Neural progenitor cell (in vitro differentiated cells): ENCODE measurements at regions not wholly inside any gene's neighbourhood (a gene's known extent, or its start where the extent isn't known, plus 50 kb on each side); places are given as distances from the start of the nearest gene placed in this dataset.

ENCODE experiments used
- DNase-seq: peaks from one replicate; pipeline ENCODE4 v3.0.0-alpha.2; 2016; ENCODE audit warnings: low spot score
- H2AFZ ChIP-seq: fragments of 200-600 bp; sonication (generic); replicated peaks from 2 replicates; pipeline ENCODE4 v1.6.1; 2016; ENCODE audit warnings: antibody characterized with exemption
- H3F3A ChIP-seq: fragments of 200-600 bp; sonication (generic); 2 replicates; pipeline ENCODE4 v1.6.1; 2016; ENCODE audit warnings: antibody characterized with exemption, low read depth
- H3K27ac ChIP-seq: fragments of 200-600 bp; sonication (generic); 2 replicates; pipeline ENCODE4 v1.5.1; 2016; ENCODE audit warnings: mild to moderate bottlenecking
- H3K27me3 ChIP-seq: fragments of 200-600 bp; sonication (generic); 2 replicates; pipeline ENCODE4 v1.6.1; 2016; ENCODE audit warnings: mild to moderate bottlenecking, moderate library complexity
- H3K36me3 ChIP-seq: fragments of 200-600 bp; sonication (generic); 2 replicates; pipeline ENCODE4 v1.5.1; 2016
- H3K4me1 ChIP-seq: fragments of 200-600 bp; sonication (generic); 2 replicates; pipeline ENCODE4 v1.6.1; 2016; ENCODE audit warnings: mixed run types
- H3K4me2 ChIP-seq: fragments of 200-600 bp; sonication (generic); 2 replicates; pipeline ENCODE4 v1.6.1; 2016
- H3K4me3 ChIP-seq: fragments of 200-600 bp; sonication (generic); 2 replicates; pipeline ENCODE4 v1.5.1; 2016
- H3K79me2 ChIP-seq: fragments of 200-600 bp; sonication (generic); 2 replicates; pipeline ENCODE4 v1.6.1; 2016; ENCODE audit warnings: low read depth
- H3K9ac ChIP-seq: fragments of 200-600 bp; sonication (generic); 2 replicates; pipeline ENCODE4 v1.6.1; 2016
- H3K9me3 ChIP-seq: fragments of 200-600 bp; sonication (generic); 2 replicates; pipeline ENCODE4 v1.5.1; 2016; ENCODE audit warnings: low read depth
- H4K20me1 ChIP-seq: fragments of 200-600 bp; sonication (generic); 2 replicates; pipeline ENCODE4 v1.6.1; 2016; ENCODE audit warnings: low read depth
- H3K27ac Mint-ChIP-seq: 3 replicates; pipeline ENCODE4 v1.8.0; 2021; ENCODE audit warnings: mixed read lengths
- H3K27me3 Mint-ChIP-seq: 2 replicates; pipeline ENCODE4 v1.8.0; 2022; ENCODE audit warnings: low read depth, mild to moderate bottlenecking, inconsistent platforms, moderate library complexity, mixed read lengths; ENCODE audit not compliant: insufficient read depth
- H3K36me3 Mint-ChIP-seq: 3 replicates; pipeline ENCODE4 v1.8.0; 2021; ENCODE audit warnings: mixed read lengths
- H3K4me1 Mint-ChIP-seq: 3 replicates; pipeline ENCODE4 v1.8.0; 2021; ENCODE audit warnings: mixed read lengths
- H3K4me3 Mint-ChIP-seq: 3 replicates; pipeline ENCODE4 v1.8.0; 2021; ENCODE audit warnings: mild to moderate bottlenecking, moderate library complexity, mixed read lengths
- H3K9me3 Mint-ChIP-seq: 3 replicates; pipeline ENCODE4 v1.8.0; 2020; ENCODE audit warnings: mixed read lengths
- CTCF ChIP-seq: fragments of 200-600 bp; sonication (generic); IDR thresholded peaks from 2 replicates; pipeline ENCODE4 v1.5.1; 2017; ENCODE audit warnings: antibody characterized with exemption, mild to moderate bottlenecking
- EZH2 ChIP-seq: fragments of 200-600 bp; sonication (generic); IDR thresholded peaks from 2 replicates; pipeline ENCODE4 v1.6.1; 2017; ENCODE audit warnings: antibody characterized with exemption, mild to moderate bottlenecking, moderate library complexity
- EZH2phosphoT487 ChIP-seq: fragments of 200-600 bp; sonication (generic); IDR thresholded peaks from 2 replicates; pipeline ENCODE4 v1.6.1; 2017; ENCODE audit warnings: antibody characterized with exemption

GRCh38 chr10:61217851-61218565 is 235.2 kb downstream of the TMEM26 start:
- H4K20me1 ChIP-seq = no peaks in the 10 kb centered on the region
- TF ChIP-seq CTCF (no peak), EZH2phosphoT487 (no peak), EZH2 (no peak)
- no peaks in the 10 kb centered on the region for H3K4me1 Mint-ChIP-seq
- H3K9me3 ChIP-seq = no peaks in the 10 kb centered on the region
- H3F3A ChIP-seq = no peaks in the 10 kb centered on the region
- H3K27ac ChIP-seq = no peak overlapping the region
- no peaks in the 10 kb centered on the region for H3K36me3 ChIP-seq
- no peak overlapping the region for H3K4me2 ChIP-seq
- H3K27me3 Mint-ChIP-seq = no peaks in the 10 kb centered on the region
- H3K36me3 Mint-ChIP-seq = no peaks in the 10 kb centered on the region
- no peaks in the 10 kb centered on the region for H3K27me3 ChIP-seq
- H3K9ac ChIP-seq = no peak overlapping the region
- no peak overlapping the region for H3K4me3 Mint-ChIP-seq
- no peak for DNase-seq
- H3K4me1 ChIP-seq = no peaks in the 10 kb centered on the region
- H3K27ac Mint-ChIP-seq = no peak overlapping the region
- no peak overlapping the region for H3K4me3 ChIP-seq
- no peaks in the 10 kb centered on the region for H3K9me3 Mint-ChIP-seq
- no peak overlapping the region for H2AFZ ChIP-seq
- no peaks in the 10 kb centered on the region for H3K79me2 ChIP-seq

DNA sequence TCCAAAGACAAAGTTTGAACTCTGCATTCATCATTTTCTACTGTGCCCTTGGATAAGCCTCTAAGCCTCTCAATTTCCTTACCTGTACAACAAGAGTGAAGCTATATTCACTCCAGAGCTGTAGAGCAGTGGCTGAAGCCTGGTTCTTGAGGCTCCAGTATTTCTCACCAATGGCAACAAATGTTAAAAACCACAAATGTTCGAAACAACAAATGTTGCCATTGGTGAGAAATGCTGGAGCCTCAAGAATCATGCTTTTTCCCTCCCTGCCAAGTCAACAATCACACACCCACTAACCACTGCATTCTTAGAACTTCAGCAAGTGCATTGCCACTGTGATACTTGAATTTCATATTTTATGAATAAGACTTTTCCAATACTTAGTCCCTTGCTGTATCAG is 237.9 kb downstream of the TMEM26 start:
- H3K4me1 Mint-ChIP-seq = no peaks in the 10 kb centered on the region
- Histone ChIP-seq H3K27ac (no peak overlapping the region), H3K27me3 (no peaks in the 10 kb centered on the region), H3K36me3 (no peaks in the 10 kb centered on the region), H2AFZ (no peak overlapping the region), H3K9ac (no peak overlapping the region), H3F3A (no peaks in the 10 kb centered on the region), H3K4me1 (no peaks in the 10 kb centered on the region), H3K79me2 (no peaks in the 10 kb centered on the region), H3K9me3 (no peaks in the 10 kb centered on the region), H3K4me2 (no peak overlapping the region), H3K4me3 (no peak overlapping the region), H4K20me1 (no peaks in the 10 kb centered on the region)
- no peak for DNase-seq
- no peaks in the 10 kb centered on the region for H3K27me3 Mint-ChIP-seq
- H3K9me3 Mint-ChIP-seq = no peaks in the 10 kb centered on the region
- TF ChIP-seq CTCF (no peak), EZH2 (no peak), EZH2phosphoT487 (no peak)
- H3K36me3 Mint-ChIP-seq = no peaks in the 10 kb centered on the region
- no peak overlapping the region for H3K4me3 Mint-ChIP-seq
- H3K27ac Mint-ChIP-seq = no peak overlapping the region

GRCh38 chr10:61211468-61211867 is 241.7 kb downstream of the TMEM26 start:
- H4K20me1 ChIP-seq = no peaks in the 10 kb centered on the region
- Mint-ChIP-seq H3K27me3 (no peaks in the 10 kb centered on the region), H3K27ac (no peak overlapping the region), H3K4me3 (no peak overlapping the region), H3K36me3 (no peaks in the 10 kb centered on the region), H3K4me1 (no peaks in the 10 kb centered on the region), H3K9me3 (no peaks in the 10 kb centered on the region)
- TF ChIP-seq CTCF = no peak
- no peaks in the 10 kb centered on the region for H3K9me3 ChIP-seq
- H3K4me3 ChIP-seq = no peak overlapping the region
- H3K4me1 ChIP-seq = no peaks in the 10 kb centered on the region
- no peaks in the 10 kb centered on the region for H3K27me3 ChIP-seq
- no peak overlapping the region for H3K4me2 ChIP-seq
- DNase-seq = no peak
- H2AFZ ChIP-seq = no peak overlapping the region
- H3K36me3 ChIP-seq = no peaks in the 10 kb centered on the region
- H3K27ac ChIP-seq = no peak overlapping the region
- no peaks in the 10 kb centered on the region for H3K79me2 ChIP-seq
- no peak overlapping the region for H3K9ac ChIP-seq
- H3F3A ChIP-seq = no peaks in the 10 kb centered on the region
